LNCAP (cell line): ENCODE measurements at regions not wholly inside any gene's neighbourhood (a gene's known extent, or its start where the extent isn't known, plus 50 kb on each side); places are given as distances from the start of the nearest gene placed in this dataset.

Source experiments
- TF ChIP-seq, protein P1 (sequence below): fragments of 450-650 bp; IDR thresholded peaks from 2 replicates; pipeline ENCODE4 v1.5.1; 2017; ENCODE audit warnings: mild to moderate bottlenecking

DNA sequence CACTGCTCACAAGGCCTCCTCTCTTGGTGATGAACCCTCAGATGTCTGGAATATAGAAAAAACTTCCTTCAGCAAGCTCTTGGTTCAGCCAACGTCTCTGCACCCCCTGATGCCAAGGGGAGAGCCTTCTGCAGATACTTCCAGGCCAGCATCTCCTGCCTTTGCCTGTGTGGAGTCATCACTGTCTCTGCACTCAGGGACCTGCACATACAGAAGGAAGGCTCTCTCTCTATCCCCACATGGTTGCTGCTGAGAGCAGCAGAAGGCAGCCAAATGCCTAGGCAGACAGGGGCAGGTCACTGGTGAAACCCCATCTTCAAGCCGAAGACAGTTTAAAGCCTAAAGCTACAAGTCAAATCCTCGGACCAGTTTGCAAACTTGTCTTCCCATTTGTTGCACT, 137.6 kb downstream of the WDR11 start:
- TF ChIP-seq, protein P1, sequence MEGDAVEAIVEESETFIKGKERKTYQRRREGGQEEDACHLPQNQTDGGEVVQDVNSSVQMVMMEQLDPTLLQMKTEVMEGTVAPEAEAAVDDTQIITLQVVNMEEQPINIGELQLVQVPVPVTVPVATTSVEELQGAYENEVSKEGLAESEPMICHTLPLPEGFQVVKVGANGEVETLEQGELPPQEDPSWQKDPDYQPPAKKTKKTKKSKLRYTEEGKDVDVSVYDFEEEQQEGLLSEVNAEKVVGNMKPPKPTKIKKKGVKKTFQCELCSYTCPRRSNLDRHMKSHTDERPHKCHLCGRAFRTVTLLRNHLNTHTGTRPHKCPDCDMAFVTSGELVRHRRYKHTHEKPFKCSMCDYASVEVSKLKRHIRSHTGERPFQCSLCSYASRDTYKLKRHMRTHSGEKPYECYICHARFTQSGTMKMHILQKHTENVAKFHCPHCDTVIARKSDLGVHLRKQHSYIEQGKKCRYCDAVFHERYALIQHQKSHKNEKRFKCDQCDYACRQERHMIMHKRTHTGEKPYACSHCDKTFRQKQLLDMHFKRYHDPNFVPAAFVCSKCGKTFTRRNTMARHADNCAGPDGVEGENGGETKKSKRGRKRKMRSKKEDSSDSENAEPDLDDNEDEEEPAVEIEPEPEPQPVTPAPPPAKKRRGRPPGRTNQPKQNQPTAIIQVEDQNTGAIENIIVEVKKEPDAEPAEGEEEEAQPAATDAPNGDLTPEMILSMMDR = no peak

DNA sequence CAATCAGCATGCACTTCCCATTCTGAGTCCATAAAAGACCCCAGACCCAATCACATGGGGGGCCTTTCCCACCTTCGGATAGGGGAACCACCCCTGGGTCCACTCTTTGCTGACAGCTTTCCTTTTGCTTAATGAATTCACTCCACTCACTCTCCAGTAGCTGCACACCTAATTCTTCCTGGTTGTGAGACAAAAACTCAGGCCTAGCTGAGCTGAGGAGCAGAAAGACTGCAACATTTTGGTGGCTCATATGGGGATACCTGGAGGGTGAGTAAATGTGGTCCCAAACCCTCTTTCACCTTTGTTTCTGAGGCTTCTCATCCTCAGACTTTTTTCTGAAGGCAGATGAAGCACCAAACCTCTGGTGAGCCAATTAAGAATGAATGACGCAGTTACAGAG, 138.1 kb downstream of the WDR11 start:
- TF ChIP-seq, protein P1 = no peak

GRCh38 chr10:120989996-120990598, 138.9 kb downstream of the WDR11 start:
- TF ChIP-seq, protein P1 = no peak

DNA sequence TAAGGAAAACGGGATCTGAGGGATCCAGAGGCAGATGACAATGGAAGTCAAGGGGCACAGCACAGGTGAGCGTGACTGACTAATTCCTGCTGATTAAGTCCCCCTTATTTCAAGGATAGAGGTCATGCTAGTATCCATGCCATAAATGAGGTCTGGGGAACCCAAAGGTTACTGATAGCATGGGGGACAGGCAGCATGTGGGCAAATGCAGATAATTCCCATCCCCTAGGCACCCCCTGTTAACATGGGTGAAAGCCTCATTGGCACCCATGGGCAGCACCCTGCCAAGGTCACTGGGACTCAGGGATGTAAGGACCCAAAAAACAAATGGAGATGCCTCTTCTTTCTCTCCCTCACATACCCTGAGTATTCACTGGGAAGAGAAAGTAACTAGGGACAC, 139.7 kb downstream of the WDR11 start:
- TF ChIP-seq, protein P1 = no peak

- TF ChIP-seq, protein P1 = no peak
Measured at GRCh38 chr10:120993089-120993488, 141.9 kb downstream of the WDR11 start.

GRCh38 chr10:120995768-120996167, 144.6 kb downstream of the WDR11 start:
- TF ChIP-seq, protein P1 = no peak

GRCh38 chr10:120996456-120997034, 145.4 kb downstream of the WDR11 start:
- TF ChIP-seq, protein P1 = no peak

- TF ChIP-seq, protein P1 = no peak
Measured at GRCh38 chr10:120997313-120997712, 146.2 kb downstream of the WDR11 start.
